22Rv1 (cell line): ENCODE measurements at regions not wholly inside any gene's neighbourhood (a gene's known extent, or its start where the extent isn't known, plus 50 kb on each side); places are given as distances from the start of the nearest gene placed in this dataset.

ENCODE experiments used
- ZFX ChIP-seq: fragments of 450-650 bp; IDR thresholded peaks from 2 replicates; pipeline ENCODE4 v1.6.1; 2017; ENCODE audit warnings: antibody characterized with exemption, borderline replicate concordance
- TF ChIP-seq, protein P1 (sequence below): fragments of 450-650 bp; IDR thresholded peaks from 2 replicates; pipeline ENCODE4 v1.5.1; 2017; ENCODE audit warnings: mild to moderate bottlenecking

DNA sequence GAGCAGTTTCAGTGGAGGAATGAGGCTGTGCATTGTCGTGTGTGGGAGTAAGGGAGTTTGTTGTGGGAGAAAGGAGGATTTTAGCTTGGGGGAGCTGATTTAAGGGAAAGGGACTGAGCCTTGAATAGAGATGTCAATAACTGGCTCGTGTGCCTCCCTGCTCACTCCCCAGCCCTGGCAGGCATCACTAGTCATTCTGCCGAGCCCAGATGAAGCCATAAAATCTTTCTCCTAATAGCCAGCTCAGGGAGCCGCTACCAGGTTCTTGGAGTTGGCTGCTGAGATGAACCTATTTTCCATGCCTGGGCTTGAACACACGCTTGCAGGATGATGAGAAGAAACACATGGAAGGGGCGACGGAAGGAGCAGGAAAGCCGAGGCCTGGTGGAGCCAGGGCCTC, 65.0 kb upstream of the POU3F1 start:
- TF ChIP-seq, protein P1, sequence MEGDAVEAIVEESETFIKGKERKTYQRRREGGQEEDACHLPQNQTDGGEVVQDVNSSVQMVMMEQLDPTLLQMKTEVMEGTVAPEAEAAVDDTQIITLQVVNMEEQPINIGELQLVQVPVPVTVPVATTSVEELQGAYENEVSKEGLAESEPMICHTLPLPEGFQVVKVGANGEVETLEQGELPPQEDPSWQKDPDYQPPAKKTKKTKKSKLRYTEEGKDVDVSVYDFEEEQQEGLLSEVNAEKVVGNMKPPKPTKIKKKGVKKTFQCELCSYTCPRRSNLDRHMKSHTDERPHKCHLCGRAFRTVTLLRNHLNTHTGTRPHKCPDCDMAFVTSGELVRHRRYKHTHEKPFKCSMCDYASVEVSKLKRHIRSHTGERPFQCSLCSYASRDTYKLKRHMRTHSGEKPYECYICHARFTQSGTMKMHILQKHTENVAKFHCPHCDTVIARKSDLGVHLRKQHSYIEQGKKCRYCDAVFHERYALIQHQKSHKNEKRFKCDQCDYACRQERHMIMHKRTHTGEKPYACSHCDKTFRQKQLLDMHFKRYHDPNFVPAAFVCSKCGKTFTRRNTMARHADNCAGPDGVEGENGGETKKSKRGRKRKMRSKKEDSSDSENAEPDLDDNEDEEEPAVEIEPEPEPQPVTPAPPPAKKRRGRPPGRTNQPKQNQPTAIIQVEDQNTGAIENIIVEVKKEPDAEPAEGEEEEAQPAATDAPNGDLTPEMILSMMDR = no peak
- no peak for TF ChIP-seq ZFX
